Stimulated activated CD4-positive, alpha-beta T cell treated with anti-CD3 and anti-CD28 coated beads, Interleukin-15, amount 100 ng/mL, for 48 hours (primary cell): ENCODE measurements at regions not wholly inside any gene's neighbourhood (a gene's known extent, or its start where the extent isn't known, plus 50 kb on each side); places are given as distances from the start of the nearest gene placed in this dataset.
"Not testable (repeated sequence)": the region's sequence is repeated elsewhere in the genome, so short reads cannot be mapped to it uniquely, and the experiment has no call there.

Experiments used
- DNase-seq, 2 donors: peaks; one replicate each; pipeline ENCODE4 v3.0.0-alpha.2; 2020; ENCODE audit warnings: low read depth in 2 of 2

- DNase-seq = no peak
These were observed 73.9 kb upstream of the WASF3 start for GRCh38 chr13:26483546-26483945.

- DNase-seq = no peak
These were observed 73.3 kb upstream of the WASF3 start for GRCh38 chr13:26484196-26484595.

GRCh38 chr13:26485288-26485687, 72.2 kb upstream of the WASF3 start:
- DNase-seq = no peak

GRCh38 chr13:26485786-26486185, 71.7 kb upstream of the WASF3 start:
- no peak for DNase-seq

- DNase-seq = no peak
These were observed 70.9 kb upstream of the WASF3 start for GRCh38 chr13:26486550-26486949.

GRCh38 chr13:26487781-26488180, 69.7 kb upstream of the WASF3 start:
- DNase-seq = no peak

- no peak for DNase-seq
These were observed 69.1 kb upstream of the WASF3 start for GRCh38 chr13:26488236-26489003.

GRCh38 chr13:26492301-26492700, 65.2 kb upstream of the WASF3 start:
- not testable (repeated sequence) for DNase-seq

GRCh38 chr13:26494571-26495195, 62.8 kb upstream of the WASF3 start:
- DNase-seq = no peak

- no peak for DNase-seq
These were observed 61.7 kb upstream of the WASF3 start for GRCh38 chr13:26495750-26496149.

GRCh38 chr13:26497968-26498511, 59.4 kb upstream of the WASF3 start:
- DNase-seq = no peak

GRCh38 chr13:26498656-26499601, 58.6 kb upstream of the WASF3 start:
- DNase-seq = no peak

- DNase-seq = no peak
These were observed 56.7 kb upstream of the WASF3 start for GRCh38 chr13:26500618-26501320.

- no peak for DNase-seq
These were observed 55.8 kb upstream of the WASF3 start for GRCh38 chr13:26501641-26502040.

GRCh38 chr13:26502826-26503225, 54.7 kb upstream of the WASF3 start:
- peak; percentile 33 to 42 for DNase-seq

- no peak for DNase-seq
These were observed 53.5 kb upstream of the WASF3 start for GRCh38 chr13:26503826-26504594.
